Effector memory CD4-positive, alpha-beta T cell (primary cell): ENCODE measurements at regions not wholly inside any gene's neighbourhood (a gene's known extent, or its start where the extent isn't known, plus 50 kb on each side); places are given as distances from the start of the nearest gene placed in this dataset.

ENCODE experiments used
- DNase-seq, 3 donors: peaks; one replicate each; pipeline ENCODE4 v3.0.0-alpha.2; 2020
- H3K27ac ChIP-seq: 2 replicates; pipeline ENCODE4 v1.7.0; 2013; ENCODE audit warnings: mild to moderate bottlenecking, low read length, moderate library complexity; ENCODE audit not compliant: insufficient read depth, poor library complexity, severe bottlenecking
- H3K27me3 ChIP-seq: replicated peaks from 2 replicates; pipeline ENCODE4 v1.7.0; 2013; ENCODE audit warnings: mild to moderate bottlenecking, low read length; ENCODE audit not compliant: insufficient read depth, control insufficient read depth, poor library complexity, severe bottlenecking
- H3K36me3 ChIP-seq: 2 replicates; pipeline ENCODE4 v1.7.0; 2013; ENCODE audit warnings: mild to moderate bottlenecking, low read length, moderate library complexity; ENCODE audit not compliant: control insufficient read depth, insufficient read depth
- H3K4me1 ChIP-seq: 2 replicates; pipeline ENCODE4 v1.7.0; 2013; ENCODE audit warnings: low read length, mild to moderate bottlenecking; ENCODE audit not compliant: control insufficient read depth, insufficient read depth, poor library complexity, severe bottlenecking
- H3K4me3 ChIP-seq: 2 replicates; pipeline ENCODE4 v1.7.0; 2013; ENCODE audit warnings: low read length, low read depth, mild to moderate bottlenecking; ENCODE audit not compliant: insufficient read depth, poor library complexity, severe bottlenecking
- H3K9me3 ChIP-seq: 2 replicates; pipeline ENCODE4 v1.7.0; 2013; ENCODE audit warnings: mild to moderate bottlenecking, low read length, moderate library complexity; ENCODE audit not compliant: control insufficient read depth

DNA sequence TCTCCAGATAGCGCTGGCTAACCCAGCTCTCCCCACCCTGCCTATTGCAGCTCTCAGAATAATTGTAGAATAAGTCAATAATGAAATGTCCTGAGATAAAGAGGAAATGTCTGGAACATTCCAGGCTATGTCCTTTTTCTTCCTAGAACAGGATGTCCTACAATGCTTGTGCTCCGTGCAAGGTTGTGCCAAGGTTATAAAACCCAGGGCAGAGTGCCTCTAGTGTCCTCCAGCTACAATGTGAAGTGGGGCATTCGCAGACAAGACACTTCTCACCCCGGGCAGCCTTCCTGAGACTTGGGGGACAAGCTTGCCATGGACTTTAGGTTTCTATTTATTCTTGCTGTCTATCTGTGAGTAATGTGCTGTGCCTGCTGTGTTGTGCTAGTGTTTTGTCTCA is 900.6 kb downstream of the TUSC7 start:
- Histone ChIP-seq H3K27ac (no peak overlapping the region), H3K4me1 (no peaks in the 10 kb centered on the region), H3K27me3 (no peaks in the 10 kb centered on the region), H3K4me3 (no peak overlapping the region), H3K36me3 (no peaks in the 10 kb centered on the region), H3K9me3 (no peaks in the 10 kb centered on the region)
- DNase-seq = no peak

DNA sequence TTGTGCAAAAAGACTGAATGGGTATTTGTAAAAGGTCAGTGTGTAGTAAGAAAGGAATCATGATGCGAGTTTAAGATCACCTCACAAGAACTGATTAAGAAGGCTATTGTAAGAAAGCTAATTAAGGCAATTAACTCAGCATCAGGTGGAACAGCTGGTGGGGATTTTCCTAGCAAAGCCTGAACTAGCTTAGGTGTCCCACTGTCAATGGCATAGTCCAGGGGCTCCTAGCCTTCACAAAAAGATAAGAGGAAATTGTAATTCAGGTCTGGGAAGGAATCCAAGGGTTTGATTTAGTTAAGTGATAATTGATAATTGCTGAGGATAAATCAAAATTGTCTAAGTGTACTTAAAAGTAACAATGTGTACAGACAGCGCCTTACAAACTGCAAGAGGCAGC is 901.6 kb downstream of the TUSC7 start:
- Histone ChIP-seq H3K9me3 (no peaks in the 10 kb centered on the region), H3K4me1 (no peaks in the 10 kb centered on the region), H3K27me3 (no peaks in the 10 kb centered on the region), H3K4me3 (no peak overlapping the region), H3K36me3 (no peaks in the 10 kb centered on the region), H3K27ac (no peak overlapping the region)
- DNase-seq = no peak

DNA sequence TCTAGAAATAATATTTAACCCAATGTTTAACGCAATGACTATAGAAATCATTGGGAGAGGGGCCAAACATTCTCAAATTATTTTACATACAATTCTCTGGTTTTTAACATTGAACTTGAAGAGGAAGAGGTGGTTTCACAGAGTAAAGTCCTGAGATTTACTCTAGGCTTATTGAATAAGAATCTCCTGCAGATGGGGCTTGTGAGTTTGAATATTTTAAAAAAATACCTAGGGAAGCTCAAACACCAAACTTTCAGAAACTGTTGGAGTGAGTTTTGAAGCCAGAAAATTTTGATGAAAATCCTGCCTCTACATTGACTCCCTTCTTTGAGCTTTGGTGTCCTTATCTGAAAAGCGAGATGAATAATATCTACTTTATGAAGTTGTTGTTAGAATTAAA is 906.6 kb downstream of the TUSC7 start:
- Histone ChIP-seq H3K9me3 (no peaks in the 10 kb centered on the region), H3K4me1 (no peaks in the 10 kb centered on the region), H3K36me3 (no peaks in the 10 kb centered on the region), H3K27me3 (no peaks in the 10 kb centered on the region), H3K27ac (no peak overlapping the region), H3K4me3 (no peak overlapping the region)
- DNase-seq = no peak

DNA sequence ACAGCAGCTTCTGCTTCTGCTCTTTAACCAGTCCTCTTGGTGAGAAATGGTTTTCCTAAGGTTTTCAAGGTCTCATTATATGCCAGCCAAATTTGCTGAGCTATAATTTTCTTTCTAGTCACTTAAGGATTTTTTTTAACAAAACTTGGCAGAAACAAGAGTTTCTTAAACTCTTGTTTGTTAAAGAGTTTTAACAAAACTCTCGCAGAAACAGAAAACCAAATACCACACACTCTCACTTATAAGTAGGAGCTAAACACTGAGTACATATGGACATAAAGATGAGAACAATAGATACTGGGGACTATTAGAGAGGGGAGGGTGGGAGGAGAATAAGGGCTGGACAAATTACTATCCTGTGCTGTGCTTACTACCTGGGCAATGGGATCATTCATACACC is 908.3 kb downstream of the TUSC7 start:
- DNase-seq = no peak
- H3K27ac ChIP-seq = no peak overlapping the region

DNA sequence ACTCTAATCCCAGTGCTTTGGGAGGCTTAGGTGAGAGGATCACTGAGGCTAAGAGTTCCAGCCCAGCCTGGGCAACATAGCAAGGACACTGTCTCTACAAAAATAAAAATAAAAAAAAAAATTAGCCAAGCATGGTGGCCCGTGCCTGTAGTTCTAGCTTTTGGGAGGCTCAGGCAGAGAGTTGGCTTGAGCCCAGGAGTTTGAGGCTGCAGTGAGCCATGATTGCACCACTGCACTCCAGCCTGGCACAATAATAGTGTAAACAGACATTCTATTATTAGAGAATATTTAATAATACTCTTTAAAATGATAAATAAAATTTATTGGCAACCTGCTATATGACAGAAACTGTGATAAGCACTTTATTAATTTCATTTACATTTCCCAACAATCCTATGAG is 908.9 kb downstream of the TUSC7 start:
- DNase-seq = no peak
- no peak overlapping the region for H3K27ac ChIP-seq

More for the DNA sequence above, 908.3 kb downstream of the TUSC7 start:
- H3K4me1 ChIP-seq = no peaks in the 10 kb centered on the region
- H3K27me3 ChIP-seq = no peaks in the 10 kb centered on the region
- no peaks in the 10 kb centered on the region for H3K36me3 ChIP-seq
- H3K4me3 ChIP-seq = no peak overlapping the region
- no peaks in the 10 kb centered on the region for H3K9me3 ChIP-seq

DNA sequence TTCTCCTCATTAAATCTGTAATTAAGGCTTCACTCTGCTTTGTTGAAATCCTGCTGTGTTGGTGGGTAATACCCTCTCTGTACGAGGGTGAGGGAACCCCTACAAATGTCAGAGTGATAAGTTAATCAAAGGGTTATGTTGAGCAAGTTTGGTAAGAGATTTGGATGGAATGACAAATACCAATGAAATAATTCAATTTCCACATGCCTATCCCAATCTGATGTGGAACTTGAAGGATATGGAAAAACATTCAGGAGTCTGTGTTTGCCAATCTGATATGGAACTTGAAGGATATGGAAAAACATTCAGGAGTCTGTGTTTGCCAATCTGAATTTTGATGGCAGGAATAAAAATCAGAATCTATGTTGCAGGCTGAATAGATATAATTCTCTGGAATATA is 910.2 kb downstream of the TUSC7 start:
- H3K4me1 ChIP-seq = no peaks in the 10 kb centered on the region
- DNase-seq = no peak
- H3K36me3 ChIP-seq = no peaks in the 10 kb centered on the region

More for the DNA sequence above, 908.9 kb downstream of the TUSC7 start:
- Histone ChIP-seq H3K27me3 (no peaks in the 10 kb centered on the region), H3K4me1 (no peaks in the 10 kb centered on the region), H3K36me3 (no peaks in the 10 kb centered on the region), H3K4me3 (no peak overlapping the region), H3K9me3 (no peaks in the 10 kb centered on the region)

DNA sequence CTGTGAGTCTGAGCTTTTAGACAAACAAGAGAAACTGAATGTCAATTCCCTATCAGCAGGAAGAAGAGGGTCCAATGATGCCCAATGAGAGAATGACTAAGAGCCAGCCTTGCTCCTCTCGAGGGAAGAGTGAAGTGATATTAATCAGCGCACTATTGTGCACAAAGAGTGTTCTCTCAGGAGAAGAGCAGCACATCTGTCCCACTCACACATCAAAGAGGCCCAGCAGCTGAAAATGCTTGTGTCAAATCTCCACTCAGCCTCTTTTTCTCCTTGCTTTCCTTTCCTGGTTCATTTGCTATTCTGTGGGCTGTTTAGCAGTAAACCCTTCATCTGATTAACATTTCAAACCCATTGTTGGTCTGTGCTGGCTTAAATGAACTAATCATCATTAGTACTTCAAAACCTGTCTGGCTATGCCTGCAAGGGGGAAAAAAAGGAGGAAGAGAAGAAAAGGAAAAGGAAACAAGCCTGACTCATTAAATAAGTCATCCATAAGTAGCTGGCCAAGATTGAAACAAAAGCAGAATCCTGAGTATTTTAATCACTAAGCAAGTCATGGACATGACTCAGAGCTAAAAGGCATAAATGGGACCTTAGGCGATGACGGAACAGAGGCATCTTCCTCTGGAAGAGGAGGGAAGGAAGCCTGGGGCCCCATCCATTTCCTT is 912.7 kb downstream of the TUSC7 start:
- DNase-seq = no peak
- no peaks in the 10 kb centered on the region for H3K9me3 ChIP-seq
- H3K27ac ChIP-seq = no peak overlapping the region

More for the DNA sequence above, 910.2 kb downstream of the TUSC7 start:
- H3K27me3 ChIP-seq = no peaks in the 10 kb centered on the region
- H3K9me3 ChIP-seq = no peaks in the 10 kb centered on the region
- no peak overlapping the region for H3K27ac ChIP-seq
- no peak overlapping the region for H3K4me3 ChIP-seq

DNA sequence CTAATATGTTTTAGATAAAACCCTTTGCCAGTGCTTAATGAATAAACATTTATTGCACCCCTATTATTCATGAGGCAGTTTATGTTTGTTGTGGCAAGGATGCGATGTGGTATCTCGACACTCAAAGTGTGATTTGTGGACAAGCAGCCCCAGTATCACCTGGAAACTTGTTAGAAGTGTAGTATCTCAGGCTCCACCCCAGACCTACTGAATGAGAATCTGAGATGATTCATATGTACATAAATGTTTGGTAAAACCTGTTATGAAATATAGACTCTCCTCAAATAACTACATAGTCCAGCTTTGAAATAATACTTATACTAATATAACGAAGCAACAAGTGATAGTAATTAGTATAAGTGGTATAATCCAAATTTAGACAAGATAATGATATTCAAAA is 914.8 kb downstream of the TUSC7 start:
- H3K4me3 ChIP-seq = no peak overlapping the region
- no peaks in the 10 kb centered on the region for H3K27me3 ChIP-seq
- no peaks in the 10 kb centered on the region for H3K9me3 ChIP-seq
- no peaks in the 10 kb centered on the region for H3K36me3 ChIP-seq
- no peaks in the 10 kb centered on the region for H3K4me1 ChIP-seq
- DNase-seq = no peak
- no peak overlapping the region for H3K27ac ChIP-seq

More for the DNA sequence above, 912.7 kb downstream of the TUSC7 start:
- no peak overlapping the region for H3K4me3 ChIP-seq
- H3K4me1 ChIP-seq = no peaks in the 10 kb centered on the region
- no peaks in the 10 kb centered on the region for H3K36me3 ChIP-seq
- H3K27me3 ChIP-seq = no peaks in the 10 kb centered on the region

DNA sequence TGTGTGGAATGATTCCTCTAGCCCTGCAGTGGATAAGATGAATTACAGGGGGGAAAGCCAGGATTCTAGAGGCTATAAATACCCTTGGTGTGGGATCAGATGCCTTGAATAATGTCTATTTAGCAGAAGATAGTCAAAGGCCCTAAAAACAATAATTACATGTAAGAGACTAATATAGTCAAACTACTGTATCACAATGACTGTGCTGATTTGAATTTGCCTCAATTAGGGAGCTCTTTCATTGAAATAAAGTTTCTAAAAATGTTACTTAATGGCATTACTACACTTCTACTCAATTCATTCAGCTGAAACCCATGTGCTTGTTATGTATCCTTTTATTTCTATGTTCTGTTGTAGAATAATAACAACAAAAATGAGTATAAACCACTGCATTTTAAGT is 915.6 kb downstream of the TUSC7 start:
- Histone ChIP-seq H3K27me3 (no peaks in the 10 kb centered on the region), H3K36me3 (no peaks in the 10 kb centered on the region), H3K9me3 (no peaks in the 10 kb centered on the region), H3K27ac (no peak overlapping the region), H3K4me3 (no peak overlapping the region), H3K4me1 (no peaks in the 10 kb centered on the region)
- DNase-seq = no peak

DNA sequence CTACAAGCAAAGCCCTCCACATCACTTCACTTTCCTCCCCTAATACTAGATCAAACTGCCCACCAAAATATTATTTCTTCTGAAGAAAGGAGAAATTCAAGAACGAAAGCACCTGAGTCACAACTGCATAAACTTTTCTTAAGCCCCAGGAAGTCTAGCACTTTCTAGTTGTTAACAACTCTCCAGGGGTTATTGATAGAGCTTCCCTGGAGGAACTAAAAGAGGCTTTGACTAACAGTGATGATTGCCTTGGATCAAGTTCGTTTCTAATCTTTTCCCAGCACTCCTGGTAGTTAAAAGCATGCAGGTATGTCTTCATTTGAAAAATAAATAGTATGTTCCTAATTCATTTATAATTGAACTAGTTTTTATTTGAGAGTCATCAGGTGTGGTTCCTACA is 917.0 kb downstream of the TUSC7 start:
- Histone ChIP-seq H3K4me1 (no peaks in the 10 kb centered on the region), H3K27ac (no peak overlapping the region), H3K9me3 (no peaks in the 10 kb centered on the region), H3K4me3 (no peak overlapping the region), H3K27me3 (no peaks in the 10 kb centered on the region), H3K36me3 (no peaks in the 10 kb centered on the region)
- no peak for DNase-seq
